IMR-90 (cell line): ENCODE measurements at regions not wholly inside any gene's neighbourhood (a gene's known extent, or its start where the extent isn't known, plus 50 kb on each side); places are given as distances from the start of the nearest gene placed in this dataset.

Experiments used
- ATAC-seq: fragments of 200-7000 bp; cut with Tn5 transposase; 2 replicates; pipeline ENCODE4 v1.9.1; 2020; ENCODE audit warnings: low read depth, mild to moderate bottlenecking, moderate library complexity
- BruUV-seq: library from RNA; stranded (reverse); fragments of 400-500 nt; replicated peaks from 2 replicates; lab custom pipeline; 2021; lab: Mats Ljungman, UMichigan
- CTCF ChIA-PET: fragments of 300-600 bp; formaldehyde crosslinking; extraction: SDS; loops from one replicate; lab custom pipeline; 2021; ENCODE audit warnings: antibody characterized with exemption; lab: Yijun Ruan, JAX
- POLR2A ChIA-PET: fragments of 300-600 bp; sonication (Branson Sonifier 250); formaldehyde crosslinking; loops from one replicate; lab custom pipeline; 2022; ENCODE audit warnings: antibody characterized with exemption; ENCODE audit not compliant: unreplicated experiment; lab: Charles Lee
- DNase-seq: peaks from one replicate; pipeline ENCODE4 v3.0.0; 2013
- H2AFZ ChIP-seq: replicated peaks from 2 replicates; pipeline ENCODE3; 2013; ENCODE audit warnings: low read length, mild to moderate bottlenecking; ENCODE audit not compliant: poor library complexity
- H2AK5ac ChIP-seq: 2 replicates; pipeline ENCODE4 v1.6.1; 2013; ENCODE audit warnings: low read depth, low read length, inconsistent platforms
- H2AK9ac ChIP-seq: replicated peaks from 2 replicates; pipeline ENCODE3; 2013; ENCODE audit warnings: mild to moderate bottlenecking, low read depth, low read length, moderate library complexity; ENCODE audit not compliant: poor library complexity
- H2BK120ac ChIP-seq: 2 replicates; pipeline ENCODE4 v1.6.1; 2013; ENCODE audit warnings: low read depth, low read length, inconsistent platforms
- H2BK15ac ChIP-seq: 3 replicates; pipeline ENCODE4 v1.6.1; 2013; ENCODE audit warnings: low read depth, low read length, inconsistent platforms
- H2BK20ac ChIP-seq: 2 replicates; pipeline ENCODE4 v1.6.1; 2013; ENCODE audit warnings: low read depth, mild to moderate bottlenecking, inconsistent platforms, low read length, moderate library complexity
- H2BK5ac ChIP-seq: 2 replicates; pipeline ENCODE4 v1.6.1; 2013; ENCODE audit warnings: mild to moderate bottlenecking, low read depth, low read length, inconsistent platforms; ENCODE audit not compliant: poor library complexity, severe bottlenecking
- H3K14ac ChIP-seq: replicated peaks from 2 replicates; pipeline ENCODE4 v1.6.1; 2013; ENCODE audit warnings: low read depth, low read length, inconsistent platforms
- H3K18ac ChIP-seq: 2 replicates; pipeline ENCODE4 v1.6.1; 2013; ENCODE audit warnings: low read depth, low read length, control low read depth
- H3K23ac ChIP-seq: 2 replicates; pipeline ENCODE4 v1.6.1; 2013; ENCODE audit warnings: low read depth, low read length, inconsistent platforms
- H3K27ac ChIP-seq: 2 replicates; pipeline ENCODE4 v1.5.1; 2013; ENCODE audit warnings: mild to moderate bottlenecking, control low read depth, low read length; ENCODE audit not compliant: insufficient read depth
- H3K27me3 ChIP-seq: 2 replicates; pipeline ENCODE4 v1.6.1; 2013; ENCODE audit warnings: low read length; ENCODE audit not compliant: control insufficient read depth, insufficient read depth
- H3K36me3 ChIP-seq: 2 replicates; pipeline ENCODE4 v1.6.1; 2013; ENCODE audit warnings: low read length, mixed read lengths; ENCODE audit not compliant: control insufficient read depth, insufficient read depth
- H3K4ac ChIP-seq: 2 replicates; pipeline ENCODE4 v1.6.1; 2013; ENCODE audit warnings: low read depth, low read length, inconsistent platforms
- H3K4me1 ChIP-seq: 2 replicates; pipeline ENCODE4 v1.6.1; 2013; ENCODE audit warnings: low read length, mixed read lengths; ENCODE audit not compliant: control insufficient read depth, insufficient read depth
- H3K4me2 ChIP-seq: 2 replicates; pipeline ENCODE4 v1.6.1; 2013; ENCODE audit warnings: low read depth, mild to moderate bottlenecking, control low read depth, low read length, moderate library complexity
- H3K4me3 ChIP-seq: 2 replicates; pipeline ENCODE4 v1.5.1; 2013; ENCODE audit warnings: low read depth, mild to moderate bottlenecking, control low read depth, low read length, moderate library complexity; ENCODE audit not compliant: insufficient read depth
- H3K56ac ChIP-seq: 2 replicates; pipeline ENCODE4 v1.6.1; 2013; ENCODE audit warnings: low read length, inconsistent platforms; ENCODE audit not compliant: insufficient read depth; ENCODE audit errors: extremely low read depth
- H3K79me1 ChIP-seq, 2 experiments: 2 replicates each; pipeline ENCODE4 v1.6.1; 2013; ENCODE audit warnings: low read length in 2 of 2, inconsistent platforms in 1 of 2, low read depth in 1 of 2
- H3K9ac ChIP-seq: 2 replicates; pipeline ENCODE4 v1.6.1; 2013; ENCODE audit warnings: low read depth, low read length, control low read depth
- H3K9me1 ChIP-seq: 2 replicates; pipeline ENCODE4 v1.6.1; 2013; ENCODE audit warnings: low read length, inconsistent platforms; ENCODE audit not compliant: insufficient read depth
- H3K9me3 ChIP-seq: 2 replicates; pipeline ENCODE4 v1.6.1; 2013; ENCODE audit warnings: low read length; ENCODE audit not compliant: control insufficient read depth, insufficient read depth
- H4K20me1 ChIP-seq: 2 replicates; pipeline ENCODE4 v1.6.1; 2013; ENCODE audit warnings: low read length, inconsistent platforms; ENCODE audit not compliant: insufficient read depth
- H4K5ac ChIP-seq: 2 replicates; pipeline ENCODE4 v1.6.1; 2013; ENCODE audit warnings: mild to moderate bottlenecking, low read depth, low read length, control low read depth
- H4K8ac ChIP-seq, 2 experiments: 2 replicates each; pipeline ENCODE4 v1.6.1; 2013; ENCODE audit warnings: low read depth in 2 of 2, low read length in 2 of 2, control low read depth in 1 of 2, inconsistent platforms in 1 of 2
- H4K91ac ChIP-seq: 2 replicates; pipeline ENCODE4 v1.6.1; 2013; ENCODE audit warnings: low read depth, low read length, inconsistent platforms; ENCODE audit not compliant: insufficient read depth
- BHLHE40 ChIP-seq: fragments of 150-350 bp; IDR thresholded peaks from 2 replicates; pipeline ENCODE4 v1.6.1; 2016; ENCODE audit warnings: mild to moderate bottlenecking, low read depth, low read length
- CHD1 ChIP-seq: IDR thresholded peaks from 2 replicates; pipeline ENCODE4 v1.6.1; 2012; ENCODE audit warnings: low read depth, low read length, improper control_type of control experiment
- CTCF ChIP-seq: conservative IDR thresholded peaks from 2 replicates; pipeline ENCODE4 v1.5.1; 2012; ENCODE audit warnings: mild to moderate bottlenecking, low read depth, low read length, improper control_type of control experiment
- ELK1 ChIP-seq: fragments of 150-350 bp; IDR thresholded peaks from 2 replicates; pipeline ENCODE4 v1.6.1; 2016; ENCODE audit warnings: low read depth, mild to moderate bottlenecking, low read length, moderate library complexity, borderline replicate concordance
- MAFK ChIP-seq: IDR thresholded peaks from 2 replicates; pipeline ENCODE4 v1.6.1; 2012; ENCODE audit warnings: low read depth, low read length, improper control_type of control experiment
- MXI1 ChIP-seq: IDR thresholded peaks from 2 replicates; pipeline ENCODE4 v1.6.1; 2012; ENCODE audit warnings: low read depth, mild to moderate bottlenecking, low read length, moderate library complexity, borderline replicate concordance
- NFE2L2 ChIP-seq: fragments of 150-350 bp; IDR thresholded peaks from 2 replicates; pipeline ENCODE4 v1.6.1; 2016; ENCODE audit warnings: low read depth, mild to moderate bottlenecking, low read length
- RAD21 ChIP-seq: IDR thresholded peaks from 2 replicates; pipeline ENCODE4 v1.6.1; 2012; ENCODE audit warnings: low read length, improper control_type of control experiment
- RCOR1 ChIP-seq: IDR thresholded peaks from 2 replicates; pipeline ENCODE4 v1.6.1; 2012; ENCODE audit warnings: mild to moderate bottlenecking, low read length, improper control_type of control experiment; ENCODE audit not compliant: insufficient replicate concordance
- RFX5 ChIP-seq: IDR thresholded peaks from 2 replicates; pipeline ENCODE4 v1.8.0; 2012; ENCODE audit warnings: low read depth, mild to moderate bottlenecking, low read length, moderate library complexity
- SMC3 ChIP-seq: fragments of 150-350 bp; IDR thresholded peaks from 2 replicates; pipeline ENCODE4 v1.6.1; 2016; ENCODE audit warnings: low read depth, mild to moderate bottlenecking, antibody characterized with exemption, low read length, moderate library complexity
- WGBS, 2 experiments: methylation state at CpG; one replicate each; pipeline versions ENCODE4 v1.1.5 to v1.1.7; 2013; ENCODE audit warnings: missing lambda C conversion rate in 2 of 2; ENCODE audit not compliant: insufficient read length in 1 of 2; ENCODE audit errors: extremely low coverage in 2 of 2; 5-methylcytosine and 5-hydroxymethylcytosine counted together
- dilution Hi-C: fragments of 300-500 bp; cut with HindIII; formaldehyde crosslinking; loops from one replicate; pipeline ENCODE4 v1.14.3; 2018; ENCODE audit warnings: low sequenced_read_pairs; ENCODE audit not compliant: unreplicated experiment
- in situ Hi-C: fragments of 300-500 bp; cut with MboI; formaldehyde crosslinking; loops from 3 replicates; pipeline ENCODE4 v1.14.3; 2019; ENCODE audit warnings: low sequenced_read_pairs, inconsistent platforms, mixed read lengths
- intact Hi-C: fragments of 100-400 bp; cut with micrococcal nuclease; formaldehyde crosslinking; loops from 2 replicates; pipeline ENCODE4 v1.10.0; 2022

- ChIA-PET CTCF (interaction anchor here (1.2 kb wide), 1 partner anchor 144 kb away, joined by 3 read pairs; no protein-coding TSS in a partner anchor), POLR2A (no interaction called here)
- Histone ChIP-seq H3K9ac (no peak overlapping the region), H3K79me1 (no peaks in the 10 kb centered on the region), H3K27me3 (no peaks in the 10 kb centered on the region), H3K9me3 (no peaks in the 10 kb centered on the region), H3K23ac (no peak overlapping the region), H4K91ac (no peak overlapping the region), H3K4ac (no peak overlapping the region), H2BK20ac (no peak overlapping the region), H3K4me3 (no peak overlapping the region), H3K14ac (no peak overlapping the region), H3K9me1 (no peaks in the 10 kb centered on the region; the same call in 1 of the 2 replicates), H3K18ac (no peak overlapping the region), H3K36me3 (no peaks in the 10 kb centered on the region), H4K5ac (no peak overlapping the region), H2AK5ac (no peak overlapping the region), H2AK9ac (no peak overlapping the region), H3K56ac (no peak overlapping the region), H4K20me1 (no peaks in the 10 kb centered on the region), H3K4me1 (no peaks in the 10 kb centered on the region), H2BK5ac (no peak overlapping the region), H2BK15ac (no peak overlapping the region), H2BK120ac (no peak overlapping the region), H3K4me2 (no peak overlapping the region), H4K8ac (no peak overlapping the region), H2AFZ (no peak overlapping the region), H3K27ac (no peak overlapping the region)
- ATAC-seq (no peak), DNase-seq (no peak)
- BruUV-seq, result no TSS peak
- dilution Hi-C loops, result no loop called here
- intact Hi-C loops, result no loop called here
- TF ChIP-seq MXI1 (no peak), NFE2L2 (no peak), MAFK (no peak), BHLHE40 (no peak), RFX5 (no peak), CHD1 (no peak), RCOR1 (no peak), ELK1 (no peak), CTCF (no peak), SMC3 (no peak), RAD21 (no peak)
- in situ Hi-C loops, result no loop called here
- no CpG with 5 or more reads among the region's 1 CpG for WGBS, 2 experiments
Measured at GRCh38 chr1:101453844-101454243, 217.0 kb downstream of the S1PR1 start.
